AG09309 (cell line): ENCODE measurements at regions not wholly inside any gene's neighbourhood (a gene's known extent, or its start where the extent isn't known, plus 50 kb on each side); places are given as distances from the start of the nearest gene placed in this dataset.

Source experiments
- DNase-seq: peaks from one replicate; pipeline ENCODE4 v3.0.0-alpha.2; 2010; ENCODE audit warnings: low read depth
- H3K4me3 ChIP-seq: 2 replicates; pipeline ENCODE4 v1.5.1; 2011; ENCODE audit warnings: mild to moderate bottlenecking, low read depth, low read length, moderate library complexity; ENCODE audit not compliant: control insufficient read depth
- TF ChIP-seq, protein P1 (sequence below): IDR thresholded peaks from 2 replicates; pipeline ENCODE4 v1.5.1; 2011; ENCODE audit warnings: mild to moderate bottlenecking, low read depth, low read length, inconsistent platforms; ENCODE audit not compliant: insufficient read depth, control insufficient read depth; ENCODE audit errors: missing control alignments

DNA sequence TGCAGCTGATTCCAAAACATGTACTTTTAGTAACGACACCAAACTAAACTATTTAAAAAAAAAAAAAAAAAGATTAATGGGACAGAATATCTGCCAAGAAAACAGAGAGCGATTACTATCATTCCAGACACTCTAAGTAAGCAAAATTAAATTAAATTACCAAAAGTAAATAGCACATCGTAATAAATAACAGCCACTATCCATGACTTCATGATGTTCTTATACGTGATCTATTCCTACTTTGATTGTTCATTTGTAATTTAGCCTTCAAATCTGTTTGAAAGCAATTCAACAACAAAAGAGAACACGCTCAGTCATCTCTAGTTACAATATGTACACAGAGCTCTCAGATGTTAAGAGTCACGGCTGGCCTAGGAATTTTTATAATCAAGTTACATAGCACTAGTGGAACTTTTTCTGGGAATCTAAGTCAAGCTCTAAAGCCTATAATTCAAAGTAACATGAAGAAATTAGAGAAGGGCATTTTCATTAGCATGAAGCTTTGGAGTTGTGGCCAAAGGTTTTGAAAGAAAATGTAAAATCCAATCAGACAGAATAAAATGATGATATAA lies 241.7 kb upstream of the NEBL start:
- TF ChIP-seq, protein P1, sequence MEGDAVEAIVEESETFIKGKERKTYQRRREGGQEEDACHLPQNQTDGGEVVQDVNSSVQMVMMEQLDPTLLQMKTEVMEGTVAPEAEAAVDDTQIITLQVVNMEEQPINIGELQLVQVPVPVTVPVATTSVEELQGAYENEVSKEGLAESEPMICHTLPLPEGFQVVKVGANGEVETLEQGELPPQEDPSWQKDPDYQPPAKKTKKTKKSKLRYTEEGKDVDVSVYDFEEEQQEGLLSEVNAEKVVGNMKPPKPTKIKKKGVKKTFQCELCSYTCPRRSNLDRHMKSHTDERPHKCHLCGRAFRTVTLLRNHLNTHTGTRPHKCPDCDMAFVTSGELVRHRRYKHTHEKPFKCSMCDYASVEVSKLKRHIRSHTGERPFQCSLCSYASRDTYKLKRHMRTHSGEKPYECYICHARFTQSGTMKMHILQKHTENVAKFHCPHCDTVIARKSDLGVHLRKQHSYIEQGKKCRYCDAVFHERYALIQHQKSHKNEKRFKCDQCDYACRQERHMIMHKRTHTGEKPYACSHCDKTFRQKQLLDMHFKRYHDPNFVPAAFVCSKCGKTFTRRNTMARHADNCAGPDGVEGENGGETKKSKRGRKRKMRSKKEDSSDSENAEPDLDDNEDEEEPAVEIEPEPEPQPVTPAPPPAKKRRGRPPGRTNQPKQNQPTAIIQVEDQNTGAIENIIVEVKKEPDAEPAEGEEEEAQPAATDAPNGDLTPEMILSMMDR = no peak
- DNase-seq = no peak
- H3K4me3 ChIP-seq = no peak overlapping the region

DNA sequence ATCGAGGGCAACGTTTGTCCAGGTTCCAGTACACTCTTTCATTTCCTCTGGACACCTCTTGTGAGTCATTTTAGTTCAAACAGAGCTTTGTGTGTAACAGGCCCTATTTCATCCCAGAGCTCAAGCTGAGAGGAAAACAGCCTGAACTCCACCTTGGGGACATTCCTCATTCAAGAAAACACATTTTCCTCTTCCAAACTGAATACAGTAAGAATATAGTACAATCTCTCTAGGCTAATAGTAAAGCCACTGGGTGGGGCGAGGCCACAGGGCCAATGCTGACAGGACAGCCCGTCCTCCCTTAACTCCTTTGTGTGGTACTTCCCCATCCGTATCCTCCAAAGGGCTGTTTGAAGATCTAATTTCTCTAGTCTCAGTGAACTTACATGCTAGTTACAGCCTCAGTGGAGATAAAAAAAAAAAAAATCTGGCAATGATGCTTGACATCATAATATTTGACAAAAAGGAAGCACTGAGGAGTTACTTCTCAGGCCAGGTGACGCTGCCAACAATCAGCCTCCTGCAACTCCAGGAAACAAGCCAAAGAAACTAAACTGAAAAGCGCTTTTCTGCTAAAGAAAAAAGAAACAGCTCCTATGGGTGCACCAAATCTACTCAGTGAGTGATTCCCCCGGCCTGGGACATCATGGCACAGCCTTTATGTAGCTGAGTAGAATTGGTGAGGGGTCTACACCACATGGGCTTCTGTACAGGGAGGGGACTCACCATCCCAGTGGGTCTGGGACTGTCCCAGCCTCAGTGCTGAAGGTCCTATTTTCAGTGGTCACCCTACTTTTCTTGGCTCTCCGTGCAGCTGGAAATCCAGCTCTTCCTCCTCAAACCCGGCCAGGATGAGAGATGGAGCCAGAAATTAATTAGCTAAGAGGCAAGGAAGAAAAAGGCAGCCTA lies 238.2 kb upstream of the NEBL start:
- DNase-seq = no peak
- H3K4me3 ChIP-seq = no peak overlapping the region
- TF ChIP-seq, protein P1 = no peak

DNA sequence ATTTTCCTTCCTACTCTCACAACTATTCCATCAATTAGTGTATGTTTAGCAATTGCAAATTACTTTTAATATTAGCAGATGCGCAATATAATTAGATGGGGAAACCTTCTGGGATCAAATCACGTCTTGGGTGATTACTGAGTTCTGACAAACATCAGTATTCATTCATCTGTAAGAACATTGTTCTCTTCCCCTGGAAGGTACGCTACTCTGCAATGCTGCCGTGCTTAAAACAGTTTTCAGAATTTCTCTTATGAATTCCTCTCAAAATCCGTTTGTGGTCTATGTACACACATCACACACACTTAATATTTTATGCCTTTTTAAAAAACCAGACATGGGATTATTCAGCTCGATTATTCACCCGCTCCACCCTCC lies 237.5 kb upstream of the NEBL start:
- TF ChIP-seq, protein P1 = no peak
- no peak for DNase-seq
- H3K4me3 ChIP-seq = no peak overlapping the region

DNA sequence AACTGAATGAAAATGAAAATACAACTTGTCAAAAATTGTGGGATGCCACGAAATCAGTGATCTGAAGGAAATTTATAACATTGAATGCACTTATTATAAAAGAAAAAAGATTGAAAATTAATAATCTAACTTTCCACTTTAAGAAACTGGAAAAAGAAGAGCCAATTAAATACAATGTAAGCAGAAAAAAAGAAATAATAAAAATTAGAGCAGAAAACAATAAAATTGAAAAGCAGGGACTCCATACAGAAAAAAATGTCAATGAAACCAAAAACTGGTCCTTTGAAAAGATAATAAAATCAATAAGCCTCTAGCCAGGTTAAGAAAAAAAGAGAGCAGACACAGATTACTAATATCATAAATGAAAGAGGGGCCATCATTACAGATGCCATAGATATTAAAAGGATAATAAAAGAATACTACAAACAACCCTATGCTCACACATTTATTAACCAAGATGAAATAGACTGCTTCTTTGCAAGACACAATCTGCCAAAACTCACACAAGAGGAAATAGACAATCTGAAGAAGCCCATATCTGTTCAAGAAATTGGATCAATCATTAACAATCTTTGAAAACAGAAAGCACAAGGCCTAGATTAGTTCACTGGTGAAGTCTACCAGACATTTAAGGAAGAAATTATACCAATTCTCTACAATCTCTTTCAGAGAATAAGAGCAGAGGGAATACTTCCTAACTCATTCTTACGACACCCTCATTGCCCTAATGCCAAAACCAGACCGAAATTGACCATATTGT lies 233.8 kb upstream of the NEBL start:
- TF ChIP-seq, protein P1 = no peak
- no peak overlapping the region for H3K4me3 ChIP-seq
- DNase-seq = no peak

DNA sequence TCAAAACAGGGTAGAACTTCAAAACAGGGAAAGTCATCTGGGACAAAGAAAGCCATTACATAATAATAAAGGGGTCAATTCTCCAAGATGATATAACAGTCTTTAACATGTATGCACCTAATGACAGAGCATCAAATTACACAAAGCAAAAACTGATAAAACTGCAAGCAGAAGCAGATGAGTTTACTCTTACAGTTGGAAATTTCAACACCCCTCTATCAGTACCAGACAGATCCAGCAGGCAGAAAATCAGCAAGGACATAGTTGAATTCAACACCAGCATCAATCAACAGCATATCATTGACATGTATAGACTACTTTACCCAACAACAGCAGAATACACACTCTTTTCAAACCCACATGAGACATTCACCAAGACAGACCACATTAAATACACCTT lies 233.0 kb upstream of the NEBL start:
- H3K4me3 ChIP-seq = no peak overlapping the region
- no peak for DNase-seq
- TF ChIP-seq, protein P1 = no peak

DNA sequence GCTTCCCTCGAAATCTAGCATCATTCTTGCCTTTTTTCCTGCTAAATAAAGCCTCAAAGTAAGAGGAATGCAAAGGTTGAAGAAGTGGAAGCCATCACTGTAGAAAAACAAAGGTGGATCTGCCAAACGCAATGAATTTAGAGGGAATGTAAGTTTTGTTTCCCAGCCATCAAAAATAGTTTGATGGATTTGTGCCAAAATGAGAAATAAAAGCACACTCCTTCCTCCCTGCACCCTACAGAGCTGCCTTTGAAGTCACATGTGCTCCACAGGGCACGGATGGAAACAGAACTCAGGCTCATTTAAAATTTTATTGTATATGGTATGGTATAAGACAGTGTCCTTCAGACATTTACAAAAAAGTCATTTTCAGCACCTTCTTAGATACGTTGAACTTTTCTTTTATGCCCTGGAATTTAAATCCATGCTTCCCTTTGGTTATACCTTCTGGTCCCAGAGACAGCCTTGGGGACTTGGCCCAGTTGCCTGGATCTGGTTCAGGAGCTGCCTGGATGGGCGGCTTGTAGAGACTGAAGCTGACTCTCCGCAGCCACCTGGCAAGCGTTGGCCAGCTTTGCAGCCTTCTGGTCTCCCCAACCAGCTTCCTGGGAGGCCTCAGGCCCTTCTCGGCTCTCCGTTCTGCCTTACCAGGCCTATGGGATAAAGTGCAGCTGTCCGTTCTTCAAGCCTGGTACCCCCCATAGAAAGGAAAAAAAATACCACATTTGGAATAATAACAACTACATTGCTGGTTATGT lies 228.5 kb upstream of the NEBL start:
- H3K4me3 ChIP-seq = no peak overlapping the region
- TF ChIP-seq, protein P1 = no peak
- no peak for DNase-seq
